Activated CD8-positive, alpha-beta T cell treated with anti-CD3 and anti-CD28 coated beads for 36 hours (primary cell): ENCODE measurements at regions not wholly inside any gene's neighbourhood (a gene's known extent, or its start where the extent isn't known, plus 50 kb on each side); places are given as distances from the start of the nearest gene placed in this dataset.

Experiments used
- ATAC-seq: fragments of 200-7000 bp; cut with Tn5 transposase; one replicate; pipeline ENCODE4 v1.10.0; 2021; ENCODE audit warnings: mild to moderate bottlenecking, moderate library complexity
- CTCF ChIA-PET: fragments of 350-600 bp; sonication (Branson Sonifier 250); formaldehyde crosslinking; loops from one replicate; lab custom pipeline; 2021; ENCODE audit warnings: antibody characterized with exemption; lab: Charles Lee
- POLR2A ChIA-PET: fragments of 350-600 bp; sonication (Branson Sonifier 250); formaldehyde crosslinking; loops from one replicate; lab custom pipeline; 2021; ENCODE audit warnings: antibody characterized with exemption; lab: Charles Lee
- DNase-seq: peaks from one replicate; pipeline ENCODE4 v3.0.0-alpha.2; 2020
- H3K27ac Mint-ChIP-seq: one replicate; pipeline ENCODE4 v1.8.0; 2021; ENCODE audit warnings: mild to moderate bottlenecking, mixed read lengths
- H3K27me3 Mint-ChIP-seq: one replicate; pipeline ENCODE4 v1.8.0; 2021; ENCODE audit warnings: mixed read lengths
- H3K36me3 Mint-ChIP-seq: one replicate; pipeline ENCODE4 v1.8.0; 2021; ENCODE audit warnings: low read depth, mixed read lengths
- H3K4me1 Mint-ChIP-seq: one replicate; pipeline ENCODE4 v1.8.0; 2021; ENCODE audit warnings: low read depth, mixed read lengths
- H3K4me3 Mint-ChIP-seq: one replicate; pipeline ENCODE4 v1.8.0; 2021; ENCODE audit warnings: mild to moderate bottlenecking, moderate library complexity, mixed read lengths
- H3K9me3 Mint-ChIP-seq: one replicate; pipeline ENCODE4 v1.8.0; 2021; ENCODE audit warnings: mixed read lengths
- CTCF ChIP-seq: fragments of 200-600 bp; IDR thresholded peaks from one replicate; pipeline ENCODE4 v1.8.0; 2022; ENCODE audit warnings: antibody characterized with exemption, mild to moderate bottlenecking
- intact Hi-C: fragments of 100-400 bp; cut with micrococcal nuclease; formaldehyde crosslinking; loops from one replicate; pipeline ENCODE4 v1.10.0; 2022

- POLR2A ChIA-PET, result no interaction called here
Measured at GRCh38 chr6:71103641-71104040, 146.8 kb upstream of the B3GAT2 start.

GRCh38 chr6:71106276-71106675 lies 149.4 kb upstream of the B3GAT2 start:
- Mint-ChIP-seq H3K27ac (no peak overlapping the region), H3K27me3 (peaks cover 11% of the 10 kb centered on the region), H3K36me3 (no peaks in the 10 kb centered on the region), H3K4me3 (no peak overlapping the region), H3K9me3 (no peaks in the 10 kb centered on the region), H3K4me1 (no peaks in the 10 kb centered on the region)
- ATAC-seq (no peak), DNase-seq (no peak)
- POLR2A ChIA-PET, result no interaction called here
- TF ChIP-seq CTCF, result no peak
- CTCF ChIA-PET, result no interaction called here
- intact Hi-C loops, result no loop called here

More at GRCh38 chr6:71103641-71104040, 146.8 kb upstream of the B3GAT2 start:
- Mint-ChIP-seq H3K9me3 (peaks cover 10% of the 10 kb centered on the region), H3K36me3 (no peaks in the 10 kb centered on the region), H3K4me1 (no peaks in the 10 kb centered on the region), H3K27ac (no peak overlapping the region), H3K27me3 (peaks cover 8% of the 10 kb centered on the region), H3K4me3 (no peak overlapping the region)
- intact Hi-C loops, result no loop called here
- CTCF ChIA-PET, result no interaction called here
- DNase-seq (no peak), ATAC-seq (no peak)
- no peak for TF ChIP-seq CTCF

GRCh38 chr6:71107911-71108420 lies 151.1 kb upstream of the B3GAT2 start:
- intact Hi-C loops, result no loop called here
- Mint-ChIP-seq H3K27ac (no peak overlapping the region), H3K9me3 (no peaks in the 10 kb centered on the region), H3K4me3 (no peak overlapping the region), H3K36me3 (no peaks in the 10 kb centered on the region), H3K27me3 (peaks cover 13% of the 10 kb centered on the region), H3K4me1 (no peaks in the 10 kb centered on the region)
- no peak for ATAC-seq
- ChIA-PET CTCF (no interaction called here), POLR2A (no interaction called here)
- no peak for DNase-seq
- no peak for TF ChIP-seq CTCF

GRCh38 chr6:71114544-71114943 lies 157.7 kb upstream of the B3GAT2 start:
- Mint-ChIP-seq H3K9me3 (peaks cover 3% of the 10 kb centered on the region), H3K4me3 (no peak overlapping the region), H3K27me3 (peaks cover 5% of the 10 kb centered on the region), H3K27ac (no peak overlapping the region), H3K36me3 (no peaks in the 10 kb centered on the region), H3K4me1 (no peaks in the 10 kb centered on the region)
- ATAC-seq (no peak), DNase-seq (no peak)
- intact Hi-C loops, result no loop called here
- no peak for TF ChIP-seq CTCF
- ChIA-PET POLR2A (no interaction called here), CTCF (no interaction called here)

GRCh38 chr6:71114986-71115385 lies 158.1 kb upstream of the B3GAT2 start:
- no peak overlapping the region for H3K27ac Mint-ChIP-seq
- intact Hi-C loops, result no loop called here
- ChIA-PET CTCF (no interaction called here), POLR2A (no interaction called here)
- H3K9me3 Mint-ChIP-seq, result peaks cover 6% of the 10 kb centered on the region
- H3K27me3 Mint-ChIP-seq, result peaks cover 5% of the 10 kb centered on the region
- DNase-seq (no peak), ATAC-seq (no peak)
- no peak for TF ChIP-seq CTCF
- no peak overlapping the region for H3K4me3 Mint-ChIP-seq
- H3K4me1 Mint-ChIP-seq, result no peaks in the 10 kb centered on the region
- H3K36me3 Mint-ChIP-seq, result no peaks in the 10 kb centered on the region
